ENCODE measurements at regions not wholly inside any gene's neighbourhood (a gene's known extent, or its start where the extent isn't known, plus 50 kb on each side); places are given as distances from the start of the nearest gene placed in this dataset.

- H3K4me3 ChIP-seq (ENCODE audit: low read depth, low read length) = no peak overlapping the region
These were observed 268.6 kb downstream of the MYCN start for GRCh38 chr2:16208921-16209320.

GRCh38 chr2:16208241-16208797 is 268.0 kb downstream of the MYCN start:
- TF ChIP-seq CTCF (conservative IDR thresholded peaks at IDR 0.05; ENCODE audit: low read depth, low read length) = no peak

More at GRCh38 chr2:16208921-16209320, 268.6 kb downstream of the MYCN start:
- TF ChIP-seq CTCF (conservative IDR thresholded peaks at IDR 0.05; ENCODE audit: low read depth, low read length) = no peak
- no peak for DNase-seq (ENCODE audit: low read depth)

GRCh38 chr2:16207611-16208010 is 267.3 kb downstream of the MYCN start:
- no peak for DNase-seq (ENCODE audit: low read depth)
- H3K4me3 ChIP-seq (ENCODE audit: low read depth, low read length) = no peak overlapping the region
- no peak for TF ChIP-seq CTCF (conservative IDR thresholded peaks at IDR 0.05; ENCODE audit: low read depth, low read length)

More at GRCh38 chr2:16208241-16208797, 268.0 kb downstream of the MYCN start:
- no peak for DNase-seq (ENCODE audit: low read depth)
- no peak overlapping the region for H3K4me3 ChIP-seq (ENCODE audit: low read depth, low read length)

GRCh38 chr2:16207151-16207550 is 266.8 kb downstream of the MYCN start:
- H3K4me3 ChIP-seq (ENCODE audit: low read depth, low read length) = no peak overlapping the region
- DNase-seq (ENCODE audit: low read depth) = no peak
- TF ChIP-seq CTCF (conservative IDR thresholded peaks at IDR 0.05; ENCODE audit: low read depth, low read length) = no peak

GRCh38 chr2:16206191-16206944 is 266.0 kb downstream of the MYCN start:
- no peak for TF ChIP-seq CTCF (conservative IDR thresholded peaks at IDR 0.05; ENCODE audit: low read depth, low read length)
- no peak overlapping the region for H3K4me3 ChIP-seq (ENCODE audit: low read depth, low read length)

GRCh38 chr2:16205631-16206030 is 265.3 kb downstream of the MYCN start:
- H3K4me3 ChIP-seq (ENCODE audit: low read depth, low read length) = no peak overlapping the region
- DNase-seq (ENCODE audit: low read depth) = no peak
- no peak for TF ChIP-seq CTCF (conservative IDR thresholded peaks at IDR 0.05; ENCODE audit: low read depth, low read length)

More at GRCh38 chr2:16206191-16206944, 266.0 kb downstream of the MYCN start:
- DNase-seq (ENCODE audit: low read depth) = no peak

Data from choroid plexus epithelial cell (primary cell).